ENCODE measurements at regions not wholly inside any gene's neighbourhood (a gene's known extent, or its start where the extent isn't known, plus 50 kb on each side); places are given as distances from the start of the nearest gene placed in this dataset.

- H3K4me3 ChIP-seq (ENCODE audit: low read depth, low read length): no peak overlapping the region
- no peak overlapping the region for H3K27ac ChIP-seq (ENCODE audit: extremely low read depth, low read depth, low read length)
- TF ChIP-seq ZNF202 (tag by site-specific recombination; IDR thresholded peaks at IDR 0.05; ENCODE audit: borderline replicate concordance) (no peak), ZFP3 (tag by site-specific recombination; IDR thresholded peaks at IDR 0.05; ENCODE audit: low read depth) (no peak), ZNF366 (tag by site-specific recombination; conservative IDR thresholded peaks at IDR 0.05) (no peak), ZNF488 (tag by site-specific recombination; IDR thresholded peaks at IDR 0.05) (no peak), ZSCAN23 (tag by site-specific recombination; IDR thresholded peaks at IDR 0.05) (no peak), ZNF114 (tag by site-specific recombination; IDR thresholded peaks at IDR 0.05) (no peak), ZSCAN18 (tag by site-specific recombination; IDR thresholded peaks at IDR 0.05) (no peak), ZBTB7A (tag by site-specific recombination; IDR thresholded peaks at IDR 0.05; ENCODE audit: low read depth) (no peak), ZIC2 (tag by site-specific recombination; IDR thresholded peaks at IDR 0.05) (no peak), ZNF560 (tag by site-specific recombination; IDR thresholded peaks at IDR 0.05; ENCODE audit: borderline replicate concordance) (no peak), SALL2 (tag by site-specific recombination; IDR thresholded peaks at IDR 0.05; ENCODE audit: borderline replicate concordance) (no peak), ZBTB49 (tag by site-specific recombination; IDR thresholded peaks at IDR 0.05; ENCODE audit: low read depth) (no peak), HIC1 (tag by site-specific recombination; IDR thresholded peaks at IDR 0.05) (no peak), OSR2 (tag by site-specific recombination; IDR thresholded peaks at IDR 0.05) (no peak), ZBTB17 (tag by site-specific recombination; IDR thresholded peaks at IDR 0.05) (no peak), PRDM10 (tag by site-specific recombination; IDR thresholded peaks at IDR 0.05) (no peak), PRDM1 (tag by site-specific recombination; IDR thresholded peaks at IDR 0.05) (no peak)
- ChIA-PET POLR2A (no interaction called here), CTCF (no interaction called here)
- H3K9me3 ChIP-seq (ENCODE audit: control insufficient read depth, insufficient read depth, low read depth, low read length): no peaks in the 10 kb centered on the region
- H3K4me1 ChIP-seq (ENCODE audit: control insufficient read depth, insufficient read depth, low read length): no peaks in the 10 kb centered on the region; the same call in 1 of the 2 replicates
- no peaks in the 10 kb centered on the region for H3K36me3 ChIP-seq (ENCODE audit: control insufficient read depth in 2 of 2, insufficient read depth in 1 of 2, low read length in 2 of 2)
Observed at GRCh38 chr3:23103764-23104163, 99.4 kb upstream of the UBE2E2 start.

Data from HEK293 (cell line).